Naive thymus-derived CD4-positive, alpha-beta T cell (primary cell): ENCODE measurements at regions not wholly inside any gene's neighbourhood (a gene's known extent, or its start where the extent isn't known, plus 50 kb on each side); places are given as distances from the start of the nearest gene placed in this dataset.

Experiments used
- ATAC-seq: fragments of 150-1000 bp; cut with Tn5 transposase; 2 replicates; pipeline ENCODE4 v1.10.0; 2021; ENCODE audit warnings: mild to moderate bottlenecking, moderate library complexity
- CTCF ChIA-PET: fragments of 350-600 bp; sonication (Branson Sonifier 250); formaldehyde crosslinking; loops from one replicate; lab custom pipeline; 2021; ENCODE audit warnings: antibody characterized with exemption; lab: Charles Lee
- POLR2A ChIA-PET: fragments of 350-600 bp; sonication (Branson Sonifier 250); formaldehyde crosslinking; loops from one replicate; lab custom pipeline; 2021; ENCODE audit warnings: antibody characterized with exemption, inconsistent platforms; lab: Charles Lee
- DNase-seq, 9 donors: peaks; one replicate each; pipeline versions ENCODE4 v3.0.0 to v3.0.0-alpha.2; 2020 to 2022; ENCODE audit warnings: mixed read lengths in 1 of 9
- H3K27ac ChIP-seq: one replicate; pipeline ENCODE4 v1.7.0; 2013; ENCODE audit warnings: mild to moderate bottlenecking, low read depth, low read length, moderate library complexity
- H3K27me3 ChIP-seq, 2 donors: one replicate each; pipeline ENCODE4 v1.7.0; 2013; ENCODE audit warnings: low read length in 2 of 2, mild to moderate bottlenecking in 2 of 2, moderate library complexity in 2 of 2; ENCODE audit not compliant: control insufficient read depth in 2 of 2, insufficient read depth in 2 of 2
- H3K36me3 ChIP-seq, 3 experiments: 1 replicate in 2 of 3; 2 replicates in 1 of 3; pipeline ENCODE4 v1.7.0; 2013; ENCODE audit warnings: low read length in 3 of 3, mild to moderate bottlenecking in 3 of 3, moderate library complexity in 1 of 3; ENCODE audit not compliant: insufficient read depth in 3 of 3, control insufficient read depth in 2 of 3
- H3K4me1 ChIP-seq, 2 donors: one replicate each; pipeline ENCODE4 v1.7.0; 2013; ENCODE audit warnings: low read length in 2 of 2, mild to moderate bottlenecking in 2 of 2, moderate library complexity in 1 of 2; ENCODE audit not compliant: control insufficient read depth in 2 of 2, insufficient read depth in 2 of 2
- H3K4me3 ChIP-seq: 2 replicates; pipeline ENCODE4 v1.7.0; 2013; ENCODE audit warnings: mild to moderate bottlenecking, low read length
- H3K9me3 ChIP-seq, 3 experiments: 1 replicate in 2 of 3; 2 replicates in 1 of 3; pipeline ENCODE4 v1.7.0; 2013; ENCODE audit warnings: low read length in 3 of 3; ENCODE audit not compliant: control insufficient read depth in 2 of 3
- H3K27ac Mint-ChIP-seq, 9 donors: one replicate each; pipeline ENCODE4 v1.8.0; 2020 to 2022; ENCODE audit warnings: mixed read lengths in 9 of 9, mild to moderate bottlenecking in 8 of 9, moderate library complexity in 5 of 9, inconsistent platforms in 2 of 9
- H3K27me3 Mint-ChIP-seq, 5 donors: one replicate each; pipeline ENCODE4 v1.8.0; 2021 to 2022; ENCODE audit warnings: mixed read lengths in 5 of 5, mild to moderate bottlenecking in 1 of 5
- H3K36me3 Mint-ChIP-seq, 5 donors: one replicate each; pipeline ENCODE4 v1.8.0; 2020 to 2022; ENCODE audit warnings: mixed read lengths in 5 of 5, mild to moderate bottlenecking in 3 of 5, inconsistent platforms in 1 of 5
- H3K4me1 Mint-ChIP-seq, 7 donors: one replicate each; pipeline ENCODE4 v1.8.0; 2020 to 2022; ENCODE audit warnings: mixed read lengths in 7 of 7, mild to moderate bottlenecking in 3 of 7, inconsistent platforms in 1 of 7
- H3K4me3 Mint-ChIP-seq, 10 donors: one replicate each; pipeline ENCODE4 v1.8.0; 2020 to 2022; ENCODE audit warnings: mild to moderate bottlenecking in 10 of 10, mixed read lengths in 10 of 10, moderate library complexity in 6 of 10, inconsistent platforms in 2 of 10
- H3K9me3 Mint-ChIP-seq, 11 donors: one replicate each; pipeline ENCODE4 v1.8.0; 2020 to 2022; ENCODE audit warnings: mixed read lengths in 11 of 11, mild to moderate bottlenecking in 4 of 11, inconsistent platforms in 1 of 11, moderate library complexity in 1 of 11
- intact Hi-C, 2 donors: fragments of 100-400 bp; cut with micrococcal nuclease; formaldehyde crosslinking; loops; one replicate each; pipeline ENCODE4 v1.15.1; 2023

DNA sequence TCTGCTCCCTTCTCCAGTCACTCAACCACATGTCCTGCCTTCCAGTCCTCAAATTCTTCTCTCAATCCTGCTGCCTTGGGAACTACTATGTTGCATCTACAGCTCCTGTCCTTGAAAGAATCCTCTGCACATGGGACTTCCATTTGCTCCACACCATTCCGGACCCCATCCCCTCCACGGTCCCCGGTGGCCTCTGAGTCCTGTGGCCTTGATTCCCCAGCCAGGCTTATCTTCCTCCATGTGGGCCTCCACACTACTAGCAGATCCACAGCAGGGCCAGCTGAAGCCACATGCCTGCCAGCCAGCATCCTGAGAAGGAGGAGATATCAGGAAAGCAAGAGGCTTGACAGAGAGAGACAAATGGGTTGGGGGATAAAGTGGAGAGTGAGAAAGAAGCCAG is 1323.8 kb downstream of the UQCRFS1 start:
- DNase-seq, result no peak
- ChIA-PET CTCF (no interaction called here), POLR2A (no interaction called here)
- Histone ChIP-seq H3K4me3 (no peak overlapping the region), H3K36me3 (no peaks in the 10 kb centered on the region), H3K9me3 (peaks cover 0 to 7% (median 0%) of the 10 kb centered on the region in 3 experiments), H3K4me1 (no peaks in the 10 kb centered on the region), H3K27ac (no peak overlapping the region), H3K27me3 (no peaks in the 10 kb centered on the region)
- Mint-ChIP-seq H3K9me3 (peaks cover 0 to 54% (median 18%) of the 10 kb centered on the region in 11 donors), H3K4me3 (no peak overlapping the region), H3K36me3 (peaks cover 0 to 7% (median 0%) of the 10 kb centered on the region in 5 donors), H3K27me3 (peaks cover 0 to 6% (median 0%) of the 10 kb centered on the region in 5 donors), H3K4me1 (peaks cover 0 to 1% (median 0%) of the 10 kb centered on the region in 7 donors), H3K27ac (no peak overlapping the region)
- ATAC-seq, result no peak
- intact Hi-C loops, result no loop called here

DNA sequence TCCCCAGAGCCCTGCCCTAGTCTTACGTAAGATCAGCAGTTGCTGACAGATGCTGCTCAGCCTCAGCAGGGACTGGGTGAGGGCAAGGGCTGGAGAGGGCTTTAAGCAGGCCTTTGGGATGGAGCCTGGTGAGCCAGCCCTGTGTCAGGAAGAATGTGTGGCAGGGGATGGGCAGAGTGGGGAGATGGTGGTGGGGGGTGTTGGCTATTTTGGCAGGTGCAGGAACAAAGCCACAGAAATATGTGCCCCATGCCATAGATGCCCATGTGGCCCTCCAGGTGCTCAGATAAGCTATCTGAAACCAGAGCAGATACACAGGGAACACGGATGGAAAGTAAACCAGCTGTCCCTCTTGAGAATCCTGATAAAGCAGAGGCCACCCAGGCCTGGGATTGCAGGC is 1325.0 kb downstream of the UQCRFS1 start:
- Mint-ChIP-seq H3K27me3 (no peaks in the 10 kb centered on the region), H3K27ac (no peak overlapping the region), H3K36me3 (peaks cover 0 to 7% (median 0%) of the 10 kb centered on the region in 5 donors), H3K4me3 (no peak overlapping the region), H3K4me1 (no peaks in the 10 kb centered on the region), H3K9me3 (peaks cover 7 to 56% (median 17%) of the 10 kb centered on the region in 11 donors)
- intact Hi-C loops, result no loop called here
- Histone ChIP-seq H3K9me3 (peaks cover 0 to 13% (median 0%) of the 10 kb centered on the region in 3 experiments), H3K27me3 (no peaks in the 10 kb centered on the region), H3K4me3 (no peak overlapping the region), H3K27ac (no peak overlapping the region), H3K4me1 (no peaks in the 10 kb centered on the region), H3K36me3 (no peaks in the 10 kb centered on the region)
- CTCF ChIA-PET, result no interaction called here
- ATAC-seq, result no peak
- no peak for DNase-seq
- POLR2A ChIA-PET, result no interaction called here

- no peaks in the 10 kb centered on the region for H3K4me1 Mint-ChIP-seq
- H3K27ac Mint-ChIP-seq, result no peak overlapping the region
- H3K9me3 Mint-ChIP-seq, result peaks cover 10 to 72% (median 17%) of the 10 kb centered on the region in 11 donors
- ATAC-seq, result no peak
- Histone ChIP-seq H3K9me3 (peaks cover 0 to 13% (median 0%) of the 10 kb centered on the region in 3 experiments), H3K4me3 (no peak overlapping the region), H3K27me3 (no peaks in the 10 kb centered on the region), H3K4me1 (no peaks in the 10 kb centered on the region), H3K27ac (no peak overlapping the region), H3K36me3 (no peaks in the 10 kb centered on the region)
- peaks cover 0 to 7% (median 0%) of the 10 kb centered on the region in 5 donors for H3K36me3 Mint-ChIP-seq
- peaks cover 0 to 4% (median 0%) of the 10 kb centered on the region in 5 donors for H3K27me3 Mint-ChIP-seq
- intact Hi-C loops, result no loop called here
- DNase-seq, result no peak
- ChIA-PET POLR2A (no interaction called here), CTCF (no interaction called here)
- H3K4me3 Mint-ChIP-seq, result no peak overlapping the region
Measured at GRCh38 chr19:27885359-27885758, 1327.6 kb downstream of the UQCRFS1 start.

- peaks cover 0 to 4% (median 0%) of the 10 kb centered on the region in 5 donors for H3K27me3 Mint-ChIP-seq
- peaks cover 0 to 7% (median 0%) of the 10 kb centered on the region in 5 donors for H3K36me3 Mint-ChIP-seq
- no peak overlapping the region for H3K4me3 Mint-ChIP-seq
- Histone ChIP-seq H3K9me3 (peaks cover 0 to 16% (median 0%) of the 10 kb centered on the region in 3 experiments), H3K27ac (no peak overlapping the region), H3K4me3 (no peak overlapping the region), H3K27me3 (no peaks in the 10 kb centered on the region), H3K4me1 (no peaks in the 10 kb centered on the region), H3K36me3 (no peaks in the 10 kb centered on the region)
- DNase-seq, result no peak
- no peak overlapping the region for H3K27ac Mint-ChIP-seq
- no peaks in the 10 kb centered on the region for H3K4me1 Mint-ChIP-seq
- ChIA-PET POLR2A (no interaction called here), CTCF (no interaction called here)
- peaks cover 9 to 70% (median 20%) of the 10 kb centered on the region in 11 donors for H3K9me3 Mint-ChIP-seq
- ATAC-seq, result no peak
- intact Hi-C loops, result no loop called here
Measured at GRCh38 chr19:27884376-27884775, 1328.6 kb downstream of the UQCRFS1 start.

DNA sequence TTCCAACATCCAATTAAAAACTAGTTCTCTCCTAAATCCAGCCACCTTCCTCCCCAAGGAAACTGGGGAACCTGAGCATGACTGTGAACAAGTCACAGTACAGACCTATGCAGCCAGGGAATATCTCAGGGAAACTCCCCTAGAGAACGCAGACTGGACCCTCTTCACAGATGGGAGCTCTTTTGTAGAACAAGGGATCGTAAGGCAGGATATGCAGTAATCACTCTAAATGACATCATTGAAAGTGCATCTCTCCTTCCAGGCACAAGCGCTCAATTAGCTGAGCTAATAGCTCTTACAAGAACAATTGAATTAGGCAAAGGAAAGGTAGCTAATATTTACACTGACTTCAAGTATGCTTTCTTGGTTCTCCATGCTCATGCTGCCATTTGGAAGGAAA is 1331.7 kb downstream of the UQCRFS1 start:
- intact Hi-C loops, result no loop called here
- no peaks in the 10 kb centered on the region for H3K4me1 ChIP-seq
- Mint-ChIP-seq H3K4me1 (no peaks in the 10 kb centered on the region), H3K27me3 (peaks cover 0 to 4% (median 0%) of the 10 kb centered on the region in 5 donors), H3K36me3 (peaks cover 0 to 4% (median 0%) of the 10 kb centered on the region in 5 donors), H3K9me3 (peaks cover 3 to 79% (median 24%) of the 10 kb centered on the region in 11 donors), H3K27ac (no peak overlapping the region), H3K4me3 (no peak overlapping the region)
- DNase-seq (no peak), ATAC-seq (no peak)
- no peaks in the 10 kb centered on the region for H3K27me3 ChIP-seq
- no peaks in the 10 kb centered on the region for H3K36me3 ChIP-seq
- peaks cover 0 to 10% (median 0%) of the 10 kb centered on the region in 3 experiments for H3K9me3 ChIP-seq
- H3K4me3 ChIP-seq, result no peak overlapping the region
- ChIA-PET POLR2A (no interaction called here), CTCF (no interaction called here)
- no peak overlapping the region for H3K27ac ChIP-seq

DNA sequence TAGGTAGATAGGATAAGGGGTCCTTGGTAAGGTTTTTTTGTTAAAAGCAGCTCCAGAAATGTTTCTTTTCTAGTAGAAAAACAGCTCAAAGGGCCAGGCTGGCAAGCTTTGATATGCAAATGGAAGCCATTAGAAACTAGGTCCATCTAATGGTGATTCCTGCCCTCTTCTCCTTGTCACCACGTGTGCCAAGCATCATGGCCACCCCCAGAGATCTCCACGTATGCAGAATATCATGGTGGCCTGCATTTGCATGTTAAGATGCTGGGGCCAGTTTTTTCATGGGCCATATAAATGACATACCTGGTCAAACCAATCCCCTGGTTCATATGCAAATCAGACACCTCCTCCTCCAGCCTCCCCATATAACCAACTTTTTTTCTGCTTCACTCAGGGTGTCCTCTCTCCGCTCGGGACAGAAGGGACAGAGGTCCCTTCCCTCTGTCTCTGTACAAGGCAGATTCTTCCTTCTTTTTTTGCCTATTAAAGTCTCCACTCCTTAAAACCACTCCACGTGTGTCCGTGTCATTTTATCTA is 1335.9 kb downstream of the UQCRFS1 start:
- no peaks in the 10 kb centered on the region for H3K4me1 Mint-ChIP-seq
- H3K27me3 Mint-ChIP-seq, result no peaks in the 10 kb centered on the region
- Histone ChIP-seq H3K4me3 (no peak overlapping the region), H3K4me1 (no peaks in the 10 kb centered on the region), H3K27me3 (no peaks in the 10 kb centered on the region), H3K27ac (no peak overlapping the region), H3K9me3 (peaks cover 0 to 10% (median 0%) of the 10 kb centered on the region in 3 experiments), H3K36me3 (no peaks in the 10 kb centered on the region)
- CTCF ChIA-PET, result no interaction called here
- intact Hi-C loops, result no loop called here
- H3K36me3 Mint-ChIP-seq, result no peaks in the 10 kb centered on the region
- H3K27ac Mint-ChIP-seq, result no peak overlapping the region
- ATAC-seq, result no peak
- POLR2A ChIA-PET, result no interaction called here
- no peak overlapping the region for H3K4me3 Mint-ChIP-seq
- H3K9me3 Mint-ChIP-seq, result peaks cover 6 to 87% (median 19%) of the 10 kb centered on the region in 11 donors
- DNase-seq, result no peak

DNA sequence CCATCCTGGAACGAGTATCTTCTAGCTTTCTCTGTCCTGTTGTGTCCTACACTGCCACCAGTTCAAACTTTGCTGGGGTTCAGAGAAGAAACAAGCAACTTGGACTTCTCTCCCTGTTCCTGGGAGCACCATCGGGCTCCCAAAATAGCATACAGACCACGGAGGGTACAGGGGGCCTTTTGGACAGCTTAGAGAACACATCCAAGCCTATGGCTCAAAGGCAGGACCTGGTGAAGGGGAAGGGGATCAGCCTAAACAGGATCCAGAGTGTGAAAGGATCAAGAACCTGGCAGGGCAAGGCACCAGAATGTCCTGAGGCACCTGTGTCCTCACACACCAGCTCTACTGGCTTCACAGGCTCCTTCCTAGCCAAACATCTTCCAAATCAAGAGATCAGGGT is 1336.5 kb downstream of the UQCRFS1 start:
- Mint-ChIP-seq H3K36me3 (no peaks in the 10 kb centered on the region), H3K4me1 (no peaks in the 10 kb centered on the region), H3K27me3 (no peaks in the 10 kb centered on the region), H3K27ac (no peak overlapping the region), H3K9me3 (peaks cover 6 to 87% (median 17%) of the 10 kb centered on the region in 11 donors), H3K4me3 (no peak overlapping the region)
- DNase-seq, result no peak
- intact Hi-C loops, result no loop called here
- no peak for ATAC-seq
- ChIA-PET CTCF (no interaction called here), POLR2A (no interaction called here)
- no peaks in the 10 kb centered on the region for H3K4me1 ChIP-seq
- H3K4me3 ChIP-seq, result no peak overlapping the region
- no peaks in the 10 kb centered on the region for H3K27me3 ChIP-seq
- H3K36me3 ChIP-seq, result no peaks in the 10 kb centered on the region
- H3K27ac ChIP-seq, result no peak overlapping the region
- peaks cover 0 to 11% (median 0%) of the 10 kb centered on the region in 3 experiments for H3K9me3 ChIP-seq
